Tibial nerve (tissue), 4 donors: ENCODE measurements at regions not wholly inside any gene's neighbourhood (a gene's known extent, or its start where the extent isn't known, plus 50 kb on each side); places are given as distances from the start of the nearest gene placed in this dataset.

Source experiments
- CTCF ChIP-seq, 5 experiments: fragments of 200-600 bp in 3 of 5; fragments of 450-650 bp in 2 of 5; sonication (generic) in 3 of 5; IDR thresholded peaks; one replicate each; pipeline ENCODE4 v1.5.1; 2016 to 2019; ENCODE audit warnings: antibody characterized with exemption in 5 of 5, mild to moderate bottlenecking in 3 of 5, moderate library complexity in 2 of 5
- EP300 ChIP-seq, 2 donors: sonication (generic); formaldehyde crosslinking; IDR thresholded peaks; one replicate each; pipeline ENCODE4 v1.6.1; 2017; ENCODE audit warnings: antibody characterized with exemption in 2 of 2, mild to moderate bottlenecking in 1 of 2
- POLR2A ChIP-seq, 2 donors: fragments of 450-650 bp; IDR thresholded peaks; one replicate each; pipeline ENCODE4 v1.6.1; 2017; ENCODE audit warnings: antibody characterized with exemption in 2 of 2, mild to moderate bottlenecking in 2 of 2, moderate library complexity in 2 of 2

- no peak for TF ChIP-seq CTCF (IDR thresholded peaks at IDR 0.05)
- no peak for TF ChIP-seq POLR2A (IDR thresholded peaks at IDR 0.05)
- no peak for TF ChIP-seq EP300 (IDR thresholded peaks at IDR 0.05)
These were observed 103.8 kb upstream of the LANCL2 start for GRCh38 chr7:55261386-55261770.
